GM18499 (cell line): ENCODE measurements at regions not wholly inside any gene's neighbourhood (a gene's known extent, or its start where the extent isn't known, plus 50 kb on each side); places are given as distances from the start of the nearest gene placed in this dataset.
A peak's percentile ranks its signal among the peaks of the same experiment; 100 is the strongest.
"Not testable (repeated sequence)": the region's sequence is repeated elsewhere in the genome, so short reads cannot be mapped to it uniquely, and the experiment has no call there.

Experiments
- ATAC-seq: cut with Tn5 transposase; IDR thresholded peaks from one replicate; pipeline ENCODE4 v1.9.1; 2021; ENCODE audit warnings: moderate number of reproducible peaks; ENCODE audit not compliant: insufficient read depth, unreplicated experiment

DNA sequence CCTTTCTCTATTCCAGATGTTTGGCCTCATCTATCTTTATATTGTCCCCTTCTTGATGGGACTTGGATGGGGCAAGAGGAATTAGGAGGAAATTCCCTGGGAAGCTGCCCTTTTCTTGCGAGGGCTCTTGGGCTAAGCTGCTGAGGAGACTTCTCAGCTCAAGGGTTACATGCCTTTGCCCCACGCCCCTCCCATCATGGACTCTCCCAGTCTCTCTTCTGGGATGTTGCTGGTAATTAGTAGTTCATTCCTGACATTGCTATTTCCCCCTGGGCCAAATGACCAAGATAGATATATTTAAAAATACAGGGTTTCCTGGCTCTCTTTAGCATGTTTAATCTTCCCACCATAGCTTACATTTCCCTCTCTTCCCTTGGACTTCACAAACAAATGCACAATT, 90.6 kb upstream of the RALGPS2 start:
- no peak for ATAC-seq

DNA sequence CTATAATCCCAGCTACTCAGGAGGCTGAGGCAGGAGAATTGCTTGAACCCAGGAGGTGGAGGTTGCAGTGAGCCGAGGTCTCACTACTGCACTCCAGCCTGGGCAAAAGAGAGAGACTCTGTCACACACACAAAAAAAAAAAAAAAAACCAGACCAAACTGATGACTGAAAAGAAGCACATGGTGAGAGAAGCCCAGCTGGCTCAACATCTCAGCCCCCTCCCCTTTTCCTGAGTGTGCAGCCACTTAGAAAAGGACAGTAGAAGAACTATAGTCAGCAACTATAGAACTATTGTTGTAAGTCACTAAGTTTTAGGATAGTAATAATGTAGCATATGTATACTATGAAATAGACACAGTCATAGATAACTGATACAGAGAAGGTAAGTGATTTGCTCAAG, 87.2 kb upstream of the RALGPS2 start:
- no peak for ATAC-seq

- no peak for ATAC-seq
These were observed 85.7 kb upstream of the RALGPS2 start for GRCh38 chr1:178639326-178639725.

GRCh38 chr1:178642282-178642681, 82.8 kb upstream of the RALGPS2 start:
- ATAC-seq = no peak

DNA sequence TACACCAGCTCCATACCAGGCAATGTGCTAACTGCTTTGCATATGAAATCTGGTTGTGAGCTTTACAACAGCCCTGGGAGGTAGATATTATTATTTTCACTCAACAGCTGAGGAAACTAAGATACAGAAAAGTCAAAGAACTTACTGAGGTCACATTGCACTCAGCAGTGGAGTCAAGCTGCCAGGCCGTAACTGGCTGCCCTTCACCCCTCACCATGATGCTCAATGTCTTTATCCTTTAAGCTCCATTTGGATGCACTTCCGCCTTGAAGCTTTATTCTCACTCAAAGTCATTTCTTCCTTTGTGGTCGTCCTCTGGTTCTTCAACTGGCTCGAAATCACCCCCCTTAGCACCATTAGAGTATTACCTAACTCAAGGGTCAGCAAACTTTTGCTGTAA, 81.7 kb upstream of the RALGPS2 start:
- no peak for ATAC-seq

DNA sequence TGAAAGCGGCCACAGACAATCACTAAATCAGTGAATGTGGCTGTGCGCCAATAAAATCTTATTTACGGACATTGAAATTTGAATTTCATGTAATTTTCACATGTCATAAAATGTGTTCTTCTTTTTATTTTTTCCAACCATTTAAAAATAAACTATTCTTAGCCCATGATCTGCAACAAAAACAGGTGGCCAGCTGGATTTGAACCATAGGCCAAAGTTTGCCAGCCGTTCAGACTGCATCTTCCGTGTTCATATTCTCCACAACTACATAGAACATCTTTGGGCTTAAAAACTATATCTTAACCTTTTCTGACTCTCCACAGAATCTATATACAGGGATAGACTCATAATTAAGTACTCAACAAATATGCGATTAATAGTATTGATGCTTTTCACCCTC, 81.2 kb upstream of the RALGPS2 start:
- no peak for ATAC-seq

- ATAC-seq = no peak
These were observed 80.5 kb upstream of the RALGPS2 start for GRCh38 chr1:178644308-178645120.

GRCh38 chr1:178645157-178645807, 79.8 kb upstream of the RALGPS2 start:
- ATAC-seq = no peak

- no peak for ATAC-seq
These were observed 79.2 kb upstream of the RALGPS2 start for GRCh38 chr1:178645808-178646200.

- no peak for ATAC-seq
These were observed 78.2 kb upstream of the RALGPS2 start for GRCh38 chr1:178646821-178647220.

DNA sequence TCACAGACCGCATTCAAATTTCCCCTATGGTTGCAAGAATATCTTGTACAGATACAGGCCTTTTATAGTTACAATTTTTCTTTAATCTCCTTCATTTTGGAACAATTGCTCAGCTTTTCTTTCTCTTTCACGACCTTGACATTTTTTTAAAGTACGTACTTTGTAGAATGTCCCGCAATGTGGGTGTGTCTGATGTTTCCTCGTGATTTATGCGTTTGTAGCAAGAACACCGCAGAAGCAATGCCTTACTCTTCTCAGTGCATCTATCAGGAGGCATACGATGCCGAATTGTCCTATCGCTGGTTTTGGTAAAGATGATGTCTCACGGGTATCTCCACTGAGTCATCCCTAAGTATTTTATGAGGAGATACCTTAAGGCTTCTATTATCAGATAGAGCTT, 76.9 kb upstream of the RALGPS2 start:
- no peak for ATAC-seq

DNA sequence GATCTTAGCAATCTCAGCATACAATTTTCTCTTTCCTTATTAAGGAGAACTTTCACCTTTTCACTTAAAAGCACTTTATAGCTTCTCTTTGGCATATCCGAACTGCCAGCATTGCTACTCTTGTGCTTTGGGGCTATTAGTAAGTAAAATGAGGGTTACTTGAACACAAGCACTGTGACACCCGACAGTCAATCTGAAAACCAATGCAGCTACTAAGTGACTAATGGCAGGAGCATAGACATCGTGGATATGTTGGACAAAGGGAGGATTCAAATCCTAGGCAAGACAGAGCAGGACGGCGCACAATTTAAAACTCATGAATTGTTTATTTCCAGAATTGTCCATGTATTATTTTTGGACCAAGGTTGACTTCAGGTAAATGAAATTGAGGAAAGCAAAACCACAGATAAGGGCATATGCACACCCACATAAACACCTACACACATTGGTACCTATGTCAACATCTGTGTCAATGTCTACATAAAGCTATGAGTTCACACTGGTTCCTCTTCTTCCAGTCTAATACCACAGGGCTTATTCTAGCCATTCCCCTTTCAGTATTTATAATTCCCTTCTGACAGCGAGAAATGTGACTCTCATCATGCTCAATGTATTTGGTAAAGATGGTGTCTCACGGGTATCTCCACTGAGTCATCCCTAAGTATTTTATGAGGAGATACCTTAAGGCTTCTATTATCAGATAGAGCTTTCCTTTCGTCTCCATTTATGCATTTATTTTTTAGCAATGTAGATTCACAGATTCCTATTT, 75.3 kb upstream of the RALGPS2 start:
- no peak for ATAC-seq

- ATAC-seq = no peak
These were observed 74.0 kb upstream of the RALGPS2 start for GRCh38 chr1:178650934-178651511.

DNA sequence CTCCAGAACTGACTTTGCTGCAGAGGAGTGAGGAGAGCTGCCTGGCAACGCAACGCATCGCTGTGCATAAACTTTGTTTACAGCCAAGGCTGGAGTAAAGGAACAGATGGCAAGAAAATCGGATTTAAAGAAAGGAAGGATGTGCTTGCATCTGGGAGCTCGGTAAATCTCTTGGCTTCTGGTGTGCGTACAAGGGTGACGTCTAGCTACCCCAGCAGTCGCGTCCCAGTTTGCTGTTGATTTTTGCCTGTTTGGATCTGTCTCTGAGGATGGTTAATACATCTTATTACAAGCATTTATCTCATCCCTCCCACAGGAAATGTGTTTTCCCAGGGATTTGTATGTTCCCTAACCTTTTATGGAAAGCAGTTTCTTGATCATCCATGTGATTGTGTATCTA, 73.3 kb upstream of the RALGPS2 start:
- ATAC-seq = no peak

- no peak for ATAC-seq
These were observed 72.2 kb upstream of the RALGPS2 start for GRCh38 chr1:178652506-178653490.

- peak; percentile 43 for ATAC-seq
These were observed 65.2 kb upstream of the RALGPS2 start for GRCh38 chr1:178659789-178660208.

GRCh38 chr1:178660461-178660860, 64.6 kb upstream of the RALGPS2 start:
- ATAC-seq = no peak

DNA sequence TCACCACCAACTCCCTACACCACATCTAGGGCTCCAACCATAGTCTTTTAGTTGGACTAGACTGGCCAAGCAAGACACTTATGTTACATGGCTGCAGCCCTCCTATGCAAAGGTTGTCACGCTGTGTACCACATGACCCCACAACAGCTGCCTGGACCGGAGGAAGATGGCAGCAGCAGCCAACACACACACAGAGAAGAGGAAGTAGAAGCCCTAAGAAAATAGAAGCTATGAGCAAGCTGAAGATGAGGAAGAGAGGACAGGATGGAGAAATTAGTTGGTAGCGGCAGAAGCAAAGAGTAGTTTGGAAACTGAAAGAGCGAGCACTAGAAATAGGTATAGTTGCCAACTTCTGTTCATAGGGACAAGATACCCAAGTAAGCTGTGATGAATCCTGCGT, 60.8 kb upstream of the RALGPS2 start:
- peak; percentile 64 for ATAC-seq

DNA sequence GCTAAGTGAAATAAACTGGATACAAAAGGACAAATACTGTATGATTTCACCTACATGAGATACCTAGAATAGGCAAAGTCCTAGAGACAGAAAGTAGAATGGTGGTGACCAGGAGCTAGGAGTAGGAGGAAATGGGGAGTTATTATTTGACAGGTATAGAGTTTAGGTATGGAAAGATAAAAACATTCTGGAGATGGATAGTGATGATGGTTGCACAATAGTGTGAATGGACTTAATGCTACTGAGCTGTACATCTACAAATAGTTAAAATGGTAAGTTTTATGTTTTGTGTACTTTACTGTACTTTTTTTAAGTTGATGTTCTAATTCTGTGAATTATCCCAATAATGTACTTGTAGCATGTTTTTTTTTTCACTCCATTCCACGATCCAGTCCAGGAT, 59.5 kb upstream of the RALGPS2 start:
- ATAC-seq = no peak

DNA sequence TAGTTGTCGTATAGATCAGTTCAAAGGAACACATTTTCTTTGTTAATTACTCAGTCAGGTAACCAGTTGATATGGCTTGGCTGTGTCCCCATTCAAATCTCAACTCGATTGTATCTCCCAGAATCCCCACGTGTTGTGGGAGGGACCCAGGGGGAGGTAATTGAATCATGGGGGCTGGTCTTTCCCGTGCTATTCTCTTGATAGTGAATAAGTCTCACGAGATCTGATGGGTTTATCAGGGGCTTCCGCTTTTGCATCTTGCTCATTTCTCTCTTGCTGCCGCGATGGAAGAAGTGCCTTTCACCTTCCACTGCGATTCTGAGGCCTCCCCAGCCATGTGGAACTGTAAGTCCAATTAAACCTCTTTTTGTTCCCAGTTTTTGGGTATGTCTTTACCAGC, 58.2 kb upstream of the RALGPS2 start:
- ATAC-seq = not testable (repeated sequence)
